HFFc6 (cell line): ENCODE measurements at regions not wholly inside any gene's neighbourhood (a gene's known extent, or its start where the extent isn't known, plus 50 kb on each side); places are given as distances from the start of the nearest gene placed in this dataset.

ENCODE experiments used
- DNase-seq: peaks from one replicate; pipeline ENCODE4 v3.0.0-alpha.2; 2018
- H3K27ac Mint-ChIP-seq: 2 replicates; pipeline ENCODE4 v1.8.0; 2020; ENCODE audit warnings: mild to moderate bottlenecking, mixed read lengths
- H3K27me3 Mint-ChIP-seq: 2 replicates; pipeline ENCODE4 v1.8.0; 2021; ENCODE audit warnings: mild to moderate bottlenecking, moderate library complexity, mixed read lengths; ENCODE audit not compliant: insufficient read depth
- H3K36me3 Mint-ChIP-seq: 2 replicates; pipeline ENCODE4 v1.8.0; 2021; ENCODE audit warnings: low read depth, mixed read lengths
- H3K4me1 Mint-ChIP-seq: 2 replicates; pipeline ENCODE4 v1.8.0; 2020; ENCODE audit warnings: low read depth, mixed read lengths
- H3K4me3 Mint-ChIP-seq: 2 replicates; pipeline ENCODE4 v1.8.0; 2020; ENCODE audit warnings: mild to moderate bottlenecking, moderate library complexity, mixed read lengths
- H3K9me3 Mint-ChIP-seq: 2 replicates; pipeline ENCODE4 v1.8.0; 2020; ENCODE audit warnings: mild to moderate bottlenecking, mixed read lengths
- TF ChIP-seq, protein P1 (sequence below): fragments of 200-600 bp; sonication (generic); IDR thresholded peaks from 2 replicates; pipeline ENCODE4 v1.5.0; 2021; ENCODE audit warnings: antibody characterized with exemption, mild to moderate bottlenecking

DNA sequence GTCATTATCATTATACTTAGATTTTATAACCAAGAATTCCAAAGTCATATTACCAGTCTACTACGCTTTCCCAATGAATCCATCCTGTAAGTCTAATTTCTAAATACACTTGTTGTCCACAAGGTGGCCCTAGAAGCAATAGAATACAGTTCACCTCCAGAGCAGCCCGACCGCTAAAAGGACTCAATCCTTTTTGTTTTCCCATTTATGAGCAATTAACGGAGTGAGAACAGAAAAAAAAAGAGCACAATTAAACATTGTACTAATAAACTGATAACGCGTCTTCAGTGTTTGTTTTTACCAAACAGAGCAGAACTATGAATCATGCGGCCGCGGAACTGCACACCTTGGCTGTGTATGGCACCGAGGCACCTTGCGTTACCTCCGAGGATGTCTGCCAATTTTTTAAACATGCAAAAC is 160.7 kb upstream of the DAPK1 start:
- H3K27me3 Mint-ChIP-seq, result peaks cover 12% of the 10 kb centered on the region
- H3K27ac Mint-ChIP-seq, result no peak overlapping the region
- TF ChIP-seq, protein P1, sequence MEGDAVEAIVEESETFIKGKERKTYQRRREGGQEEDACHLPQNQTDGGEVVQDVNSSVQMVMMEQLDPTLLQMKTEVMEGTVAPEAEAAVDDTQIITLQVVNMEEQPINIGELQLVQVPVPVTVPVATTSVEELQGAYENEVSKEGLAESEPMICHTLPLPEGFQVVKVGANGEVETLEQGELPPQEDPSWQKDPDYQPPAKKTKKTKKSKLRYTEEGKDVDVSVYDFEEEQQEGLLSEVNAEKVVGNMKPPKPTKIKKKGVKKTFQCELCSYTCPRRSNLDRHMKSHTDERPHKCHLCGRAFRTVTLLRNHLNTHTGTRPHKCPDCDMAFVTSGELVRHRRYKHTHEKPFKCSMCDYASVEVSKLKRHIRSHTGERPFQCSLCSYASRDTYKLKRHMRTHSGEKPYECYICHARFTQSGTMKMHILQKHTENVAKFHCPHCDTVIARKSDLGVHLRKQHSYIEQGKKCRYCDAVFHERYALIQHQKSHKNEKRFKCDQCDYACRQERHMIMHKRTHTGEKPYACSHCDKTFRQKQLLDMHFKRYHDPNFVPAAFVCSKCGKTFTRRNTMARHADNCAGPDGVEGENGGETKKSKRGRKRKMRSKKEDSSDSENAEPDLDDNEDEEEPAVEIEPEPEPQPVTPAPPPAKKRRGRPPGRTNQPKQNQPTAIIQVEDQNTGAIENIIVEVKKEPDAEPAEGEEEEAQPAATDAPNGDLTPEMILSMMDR, result peak; percentile 88
- H3K4me3 Mint-ChIP-seq, result peak overlapping the region; percentile 83
- H3K9me3 Mint-ChIP-seq, result peaks cover 2% of the 10 kb centered on the region
- H3K36me3 Mint-ChIP-seq, result no peaks in the 10 kb centered on the region; the same call in 1 of the 2 replicates
- H3K4me1 Mint-ChIP-seq, result peaks cover 15% of the 10 kb centered on the region
- DNase-seq, result peak; percentile 74

DNA sequence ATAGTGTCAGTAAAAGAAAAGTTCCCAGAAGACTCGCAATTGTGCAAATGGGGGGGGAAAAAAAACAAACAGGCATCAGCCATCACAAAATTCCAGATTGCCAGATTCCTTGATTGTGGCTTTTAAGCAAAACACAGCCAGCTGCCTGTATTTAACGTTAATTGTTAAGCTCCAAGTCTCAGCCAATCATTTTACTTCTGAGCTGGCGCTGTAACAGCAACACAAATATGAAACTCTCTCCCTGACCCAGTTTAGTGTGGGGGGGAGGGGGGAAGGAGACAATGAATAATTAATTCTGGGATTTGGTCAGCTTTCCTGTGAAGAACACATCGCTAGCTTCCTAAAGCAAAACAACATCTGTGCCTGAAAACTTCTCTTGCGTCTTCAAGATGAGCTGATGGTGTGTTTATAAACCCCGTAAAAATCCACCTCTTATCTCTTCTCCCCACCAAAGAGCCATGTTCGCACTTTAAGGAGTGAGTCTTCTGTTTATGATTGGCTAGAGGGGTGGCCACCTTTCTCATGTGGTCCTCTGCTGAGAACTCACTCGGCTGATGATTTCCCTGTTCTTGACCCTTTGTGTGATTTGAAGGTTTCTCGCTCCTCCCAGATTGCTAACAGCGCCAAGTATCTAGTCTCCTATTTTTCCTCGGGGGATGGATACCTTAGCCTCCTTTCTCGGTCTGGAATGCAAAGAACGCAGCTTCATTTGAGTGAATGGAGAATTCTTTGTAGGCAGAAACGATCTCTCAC is 160.2 kb upstream of the DAPK1 start:
- Mint-ChIP-seq H3K4me3 (peak overlapping the region; percentile 83), H3K27ac (no peak overlapping the region)
- no peak for DNase-seq

DNA sequence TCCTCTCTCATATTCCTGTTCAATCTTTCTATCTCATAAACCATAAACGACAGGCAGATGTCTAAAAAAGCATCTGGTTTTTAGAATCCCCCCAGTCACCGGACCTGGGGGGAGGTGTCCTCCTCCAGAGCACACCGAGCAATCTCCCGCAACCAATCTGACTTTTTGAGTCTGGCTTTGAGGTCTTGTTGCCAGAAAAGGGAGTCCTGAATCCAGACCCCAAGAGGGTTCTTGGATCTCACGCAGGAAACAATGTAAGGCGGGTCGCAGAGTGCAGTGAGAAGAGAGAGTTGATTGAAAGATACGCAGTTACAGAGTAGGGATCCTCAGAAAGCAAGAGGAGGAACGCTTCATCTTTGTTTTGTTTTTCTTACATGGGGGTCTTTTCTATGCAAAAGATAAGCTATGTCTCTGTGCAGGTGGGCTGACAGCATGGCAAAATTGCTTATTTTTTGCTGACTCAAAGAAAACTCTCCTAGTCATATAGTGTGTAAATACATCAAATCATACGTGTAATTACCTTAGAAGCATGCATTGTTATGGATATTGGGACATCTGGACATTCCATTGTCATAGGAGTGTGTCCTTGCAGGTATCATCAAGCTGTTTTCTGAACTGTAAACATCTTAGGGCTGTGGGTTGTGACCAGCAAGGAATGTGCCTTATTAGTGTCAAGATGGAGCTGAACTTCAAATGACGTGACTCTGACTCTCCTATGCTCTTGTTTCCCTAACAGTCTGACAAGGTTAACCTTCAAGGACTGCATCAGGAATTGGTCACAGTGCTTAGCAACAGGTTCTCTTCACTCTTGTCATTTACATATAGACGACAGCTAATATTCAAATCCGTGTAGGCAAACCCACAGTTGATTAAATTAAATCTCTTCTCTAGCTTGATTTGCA is 159.3 kb upstream of the DAPK1 start:
- no peak for DNase-seq
- H3K27ac Mint-ChIP-seq, result no peak overlapping the region
- H3K27me3 Mint-ChIP-seq, result peaks cover 11% of the 10 kb centered on the region
- H3K36me3 Mint-ChIP-seq, result no peaks in the 10 kb centered on the region
- H3K9me3 Mint-ChIP-seq, result no peaks in the 10 kb centered on the region
- peak overlapping the region; percentile 83 for H3K4me3 Mint-ChIP-seq
- TF ChIP-seq, protein P1, result no peak
- peaks cover 23% of the 10 kb centered on the region for H3K4me1 Mint-ChIP-seq

More for the DNA sequence above, 160.2 kb upstream of the DAPK1 start:
- TF ChIP-seq, protein P1, result no peak
- no peaks in the 10 kb centered on the region for H3K36me3 Mint-ChIP-seq
- peaks cover 11% of the 10 kb centered on the region for H3K27me3 Mint-ChIP-seq
- H3K9me3 Mint-ChIP-seq, result no peaks in the 10 kb centered on the region
- H3K4me1 Mint-ChIP-seq, result peaks cover 17% of the 10 kb centered on the region

DNA sequence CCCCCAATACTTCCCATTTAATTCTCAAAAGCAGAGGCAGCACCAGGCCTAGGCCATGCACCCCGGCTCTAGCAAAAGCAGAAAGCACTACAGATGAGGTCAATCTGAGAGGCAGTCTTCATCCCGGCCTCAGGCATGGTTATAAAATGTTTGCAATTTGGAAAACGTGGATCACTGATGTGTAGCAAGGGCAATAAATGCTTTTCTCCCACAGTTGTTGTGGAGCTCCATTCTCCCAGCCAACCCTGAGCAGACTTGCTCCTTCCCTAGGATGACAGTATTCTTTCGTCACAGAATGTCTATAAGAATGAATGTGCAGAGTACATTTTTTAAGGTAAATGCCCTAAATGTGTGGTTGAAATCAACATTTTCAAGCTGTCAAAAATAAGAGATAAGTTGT is 157.3 kb upstream of the DAPK1 start:
- Mint-ChIP-seq H3K9me3 (no peaks in the 10 kb centered on the region), H3K4me3 (no peak overlapping the region), H3K4me1 (peaks cover 23% of the 10 kb centered on the region), H3K36me3 (no peaks in the 10 kb centered on the region), H3K27me3 (peaks cover 11% of the 10 kb centered on the region), H3K27ac (no peak overlapping the region)
- no peak for DNase-seq
- TF ChIP-seq, protein P1, result no peak

DNA sequence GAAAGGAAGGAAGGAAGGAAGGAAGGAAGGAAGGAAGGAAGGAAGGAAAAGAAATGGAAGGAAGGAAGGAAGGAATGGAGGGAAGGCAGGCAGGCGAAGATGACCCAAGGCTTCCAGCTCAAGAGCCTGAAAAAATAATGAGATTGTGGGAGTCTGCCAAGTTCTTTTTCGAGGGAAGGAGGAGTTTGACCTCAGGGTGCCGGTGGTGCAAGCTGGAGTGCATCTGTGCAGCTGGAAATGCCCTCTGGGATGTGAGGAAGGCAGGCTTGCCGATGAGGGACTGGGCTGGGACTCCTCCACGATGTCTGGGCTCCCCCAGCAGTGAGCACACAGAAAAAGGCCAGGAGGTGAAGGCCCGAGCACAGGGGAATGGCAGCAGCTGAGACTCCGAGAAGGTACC is 154.9 kb upstream of the DAPK1 start:
- Mint-ChIP-seq H3K27ac (no peak overlapping the region), H3K4me3 (no peak overlapping the region), H3K27me3 (peaks cover 11% of the 10 kb centered on the region), H3K4me1 (peaks cover 12% of the 10 kb centered on the region), H3K9me3 (no peaks in the 10 kb centered on the region), H3K36me3 (no peaks in the 10 kb centered on the region)
- DNase-seq, result peak; percentile 3
- TF ChIP-seq, protein P1, result no peak
